ENCODE measurements at regions not wholly inside any gene's neighbourhood (a gene's known extent, or its start where the extent isn't known, plus 50 kb on each side); places are given as distances from the start of the nearest gene placed in this dataset.

GRCh38 chrX:121102101-121102500 is 54.7 kb downstream of the GLUD2 start:
- H3K4me1 ChIP-seq: no peaks in the 10 kb centered on the region
- no peak overlapping the region for H3K4me3 ChIP-seq
- no peak overlapping the region for H3K27ac ChIP-seq
- H3K36me3 ChIP-seq: no peaks in the 10 kb centered on the region
- DNase-seq: no peak
- H3K9me3 ChIP-seq (replicated peaks): no peaks in the 10 kb centered on the region
- no peaks in the 10 kb centered on the region for H3K27me3 ChIP-seq

GRCh38 chrX:121103381-121103780 is 56.0 kb downstream of the GLUD2 start:
- no peak for DNase-seq

GRCh38 chrX:121106484-121107235 is 59.2 kb downstream of the GLUD2 start:
- no peak overlapping the region for H3K4me3 ChIP-seq
- no peak overlapping the region for H3K27ac ChIP-seq
- DNase-seq: no peak

More at GRCh38 chrX:121103381-121103780, 56.0 kb downstream of the GLUD2 start:
- Histone ChIP-seq H3K9me3 (replicated peaks) (no peaks in the 10 kb centered on the region), H3K4me3 (no peak overlapping the region), H3K36me3 (no peaks in the 10 kb centered on the region), H3K27ac (no peak overlapping the region), H3K27me3 (no peaks in the 10 kb centered on the region), H3K4me1 (no peaks in the 10 kb centered on the region)

GRCh38 chrX:121109986-121110385 is 62.6 kb downstream of the GLUD2 start:
- Histone ChIP-seq H3K4me1 (no peaks in the 10 kb centered on the region), H3K4me3 (no peak overlapping the region), H3K9me3 (replicated peaks) (no peaks in the 10 kb centered on the region), H3K36me3 (no peaks in the 10 kb centered on the region), H3K27me3 (no peaks in the 10 kb centered on the region), H3K27ac (no peak overlapping the region)
- no peak for DNase-seq

More at GRCh38 chrX:121106484-121107235, 59.2 kb downstream of the GLUD2 start:
- Histone ChIP-seq H3K36me3 (no peaks in the 10 kb centered on the region), H3K9me3 (replicated peaks) (no peaks in the 10 kb centered on the region), H3K4me1 (no peaks in the 10 kb centered on the region), H3K27me3 (no peaks in the 10 kb centered on the region)

- no peak overlapping the region for H3K27ac ChIP-seq
- no peak overlapping the region for H3K4me3 ChIP-seq
- no peaks in the 10 kb centered on the region for H3K36me3 ChIP-seq
- DNase-seq: no peak
- H3K9me3 ChIP-seq (replicated peaks): no peaks in the 10 kb centered on the region
- H3K27me3 ChIP-seq: no peaks in the 10 kb centered on the region
- no peaks in the 10 kb centered on the region for H3K4me1 ChIP-seq
Measured at GRCh38 chrX:121110536-121110935, 63.1 kb downstream of the GLUD2 start.

GRCh38 chrX:121114691-121115090 is 67.3 kb downstream of the GLUD2 start:
- Histone ChIP-seq H3K9me3 (replicated peaks) (no peaks in the 10 kb centered on the region), H3K27me3 (no peaks in the 10 kb centered on the region), H3K4me1 (no peaks in the 10 kb centered on the region), H3K36me3 (no peaks in the 10 kb centered on the region), H3K27ac (no peak overlapping the region), H3K4me3 (no peak overlapping the region)
- no peak for DNase-seq

- Histone ChIP-seq H3K9me3 (replicated peaks) (no peaks in the 10 kb centered on the region), H3K4me3 (no peak overlapping the region), H3K4me1 (no peaks in the 10 kb centered on the region), H3K27ac (no peak overlapping the region), H3K27me3 (no peaks in the 10 kb centered on the region), H3K36me3 (no peaks in the 10 kb centered on the region)
- no peak for DNase-seq
Measured at GRCh38 chrX:121120690-121121605, 73.5 kb downstream of the GLUD2 start.

GRCh38 chrX:121122332-121122731 is 74.9 kb downstream of the GLUD2 start:
- DNase-seq: no peak
- no peaks in the 10 kb centered on the region for H3K36me3 ChIP-seq
- no peaks in the 10 kb centered on the region for H3K9me3 ChIP-seq (replicated peaks)
- no peaks in the 10 kb centered on the region for H3K4me1 ChIP-seq
- no peaks in the 10 kb centered on the region for H3K27me3 ChIP-seq
- no peak overlapping the region for H3K4me3 ChIP-seq
- no peak overlapping the region for H3K27ac ChIP-seq

GRCh38 chrX:121128925-121129877 is 81.8 kb downstream of the GLUD2 start:
- Histone ChIP-seq H3K4me1 (no peaks in the 10 kb centered on the region), H3K27me3 (no peaks in the 10 kb centered on the region), H3K4me3 (no peak overlapping the region), H3K36me3 (no peaks in the 10 kb centered on the region), H3K27ac (no peak overlapping the region), H3K9me3 (replicated peaks) (no peaks in the 10 kb centered on the region)
- DNase-seq: no peak

- H3K4me3 ChIP-seq: no peak overlapping the region
- no peaks in the 10 kb centered on the region for H3K9me3 ChIP-seq (replicated peaks)
- no peak overlapping the region for H3K27ac ChIP-seq
- no peaks in the 10 kb centered on the region for H3K4me1 ChIP-seq
- H3K27me3 ChIP-seq: no peaks in the 10 kb centered on the region
- no peaks in the 10 kb centered on the region for H3K36me3 ChIP-seq
- DNase-seq: no peak
Measured at GRCh38 chrX:121132675-121133074, 85.3 kb downstream of the GLUD2 start.

GRCh38 chrX:121135488-121136207 is 88.2 kb downstream of the GLUD2 start:
- no peaks in the 10 kb centered on the region for H3K4me1 ChIP-seq
- no peak overlapping the region for H3K4me3 ChIP-seq

GRCh38 chrX:121146059-121146628 is 98.7 kb downstream of the GLUD2 start:
- Histone ChIP-seq H3K27me3 (no peaks in the 10 kb centered on the region), H3K36me3 (no peaks in the 10 kb centered on the region), H3K4me3 (no peak overlapping the region), H3K4me1 (no peaks in the 10 kb centered on the region), H3K9me3 (replicated peaks) (no peaks in the 10 kb centered on the region), H3K27ac (no peak overlapping the region)
- DNase-seq: no peak

More at GRCh38 chrX:121135488-121136207, 88.2 kb downstream of the GLUD2 start:
- Histone ChIP-seq H3K27me3 (no peaks in the 10 kb centered on the region), H3K27ac (no peak overlapping the region), H3K9me3 (replicated peaks) (no peaks in the 10 kb centered on the region), H3K36me3 (no peaks in the 10 kb centered on the region)
- DNase-seq: no peak

GRCh38 chrX:121150217-121150616 is 102.8 kb downstream of the GLUD2 start:
- Histone ChIP-seq H3K9me3 (replicated peaks) (no peaks in the 10 kb centered on the region), H3K27me3 (no peaks in the 10 kb centered on the region), H3K4me3 (no peak overlapping the region), H3K36me3 (no peaks in the 10 kb centered on the region), H3K4me1 (no peaks in the 10 kb centered on the region), H3K27ac (no peak overlapping the region)
- no peak for DNase-seq

GRCh38 chrX:121151293-121151692 is 103.9 kb downstream of the GLUD2 start:
- no peaks in the 10 kb centered on the region for H3K4me1 ChIP-seq
- no peak overlapping the region for H3K4me3 ChIP-seq
- H3K36me3 ChIP-seq: no peaks in the 10 kb centered on the region
- DNase-seq: no peak
- H3K27me3 ChIP-seq: no peaks in the 10 kb centered on the region
- no peak overlapping the region for H3K27ac ChIP-seq
- H3K9me3 ChIP-seq (replicated peaks): no peaks in the 10 kb centered on the region
